Keratinocyte (primary cell): ENCODE measurements at regions not wholly inside any gene's neighbourhood (a gene's known extent, or its start where the extent isn't known, plus 50 kb on each side); places are given as distances from the start of the nearest gene placed in this dataset.

Experiments
- DNase-seq: peaks from one replicate; pipeline ENCODE4 v3.0.0-alpha.2; 2011; ENCODE audit warnings: low read depth, missing footprints, low spot score
- FAIRE-seq: peaks from 2 replicates; lab custom pipeline; 2011; peaks lifted over from hg19 to GRCh38; lab: Jason Lieb, UNC
- H2AFZ ChIP-seq: 2 replicates; pipeline ENCODE4 v1.6.0; 2012; ENCODE audit warnings: low read length, control low read depth, inconsistent platforms; ENCODE audit not compliant: control insufficient read depth
- H3K27ac ChIP-seq: 2 replicates; pipeline ENCODE4 v1.5.1; 2011; ENCODE audit warnings: low read length; ENCODE audit not compliant: control insufficient read depth, insufficient read depth
- H3K27me3 ChIP-seq: 3 replicates; pipeline ENCODE4 v1.6.0; 2011; ENCODE audit warnings: low read length; ENCODE audit not compliant: control insufficient read depth, insufficient read depth; ENCODE audit errors: extremely low read depth
- H3K36me3 ChIP-seq, 2 experiments: 2 replicates in 1 of 2; 3 replicates in 1 of 2; pipeline ENCODE4 v1.5.1; 2011; ENCODE audit warnings: low read length in 2 of 2, mild to moderate bottlenecking in 1 of 2; ENCODE audit not compliant: control insufficient read depth in 2 of 2, insufficient read depth in 2 of 2; ENCODE audit errors: extremely low read depth in 1 of 2
- H3K4me1 ChIP-seq: 3 replicates; pipeline ENCODE4 v1.5.1; 2011; ENCODE audit warnings: low read length; ENCODE audit not compliant: control insufficient read depth, insufficient read depth; ENCODE audit errors: extremely low read depth
- H3K4me2 ChIP-seq: 3 replicates; pipeline ENCODE4 v1.6.0; 2011; ENCODE audit warnings: low read depth, low read length; ENCODE audit not compliant: control insufficient read depth, insufficient read depth; ENCODE audit errors: extremely low read depth
- H3K4me3 ChIP-seq, 3 experiments: fragments of 200-600 bp in 1 of 3; sonication (generic) in 1 of 3; 2 replicates in 2 of 3; 3 replicates in 1 of 3; pipeline ENCODE4 v1.5.1; 2011 to 2016; ENCODE audit warnings: low read length in 3 of 3, mild to moderate bottlenecking in 3 of 3, control low read depth in 2 of 3, inconsistent platforms in 1 of 3, low read depth in 1 of 3, mixed read lengths in 1 of 3, mixed run types in 1 of 3, moderate library complexity in 1 of 3; ENCODE audit not compliant: control insufficient read depth in 2 of 3, insufficient read depth in 2 of 3; ENCODE audit errors: extremely low read depth in 1 of 3
- H3K79me2 ChIP-seq: 2 replicates; pipeline ENCODE4 v1.6.0; 2012; ENCODE audit warnings: low read length; ENCODE audit not compliant: control insufficient read depth, insufficient read depth
- H3K9ac ChIP-seq: 3 replicates; pipeline ENCODE4 v1.6.0; 2011; ENCODE audit warnings: low read length; ENCODE audit not compliant: control insufficient read depth, insufficient read depth; ENCODE audit errors: extremely low read depth
- H3K9me1 ChIP-seq: 3 replicates; pipeline ENCODE4 v1.6.0; 2011; ENCODE audit warnings: low read length; ENCODE audit not compliant: control insufficient read depth, insufficient read depth; ENCODE audit errors: extremely low read depth
- H3K9me3 ChIP-seq: 2 replicates; pipeline ENCODE4 v1.5.1; 2012; ENCODE audit warnings: low read depth, low read length; ENCODE audit not compliant: control insufficient read depth
- H4K20me1 ChIP-seq: 3 replicates; pipeline ENCODE4 v1.6.0; 2011; ENCODE audit warnings: low read length; ENCODE audit not compliant: control insufficient read depth, insufficient read depth; ENCODE audit errors: extremely low read depth
- CTCF ChIP-seq, 3 experiments: IDR thresholded peaks in 1 of 3; conservative IDR thresholded peaks in 1 of 3; optimal IDR thresholded peaks in 1 of 3; 2 replicates in 2 of 3; 3 replicates in 1 of 3; pipeline versions ENCODE3 to v1.5.1; 2011; ENCODE audit warnings: low read length in 3 of 3, mild to moderate bottlenecking in 3 of 3, moderate library complexity in 2 of 3, control low read depth in 1 of 3, inconsistent platforms in 1 of 3; ENCODE audit not compliant: insufficient read depth in 2 of 3; ENCODE audit errors: extremely low read depth in 1 of 3
- EZH2 ChIP-seq: IDR thresholded peaks from one replicate; pipeline ENCODE4 v1.6.1; 2012; ENCODE audit warnings: inconsistent platforms, mild to moderate bottlenecking, low read length, moderate library complexity
- dilution Hi-C: fragments of 300-500 bp; cut with MboI; formaldehyde crosslinking; loops from one replicate; pipeline ENCODE4 v1.7.0; 2020; ENCODE audit warnings: low sequenced_read_pairs; ENCODE audit not compliant: extremely low pct_ligation_motif_present

DNA sequence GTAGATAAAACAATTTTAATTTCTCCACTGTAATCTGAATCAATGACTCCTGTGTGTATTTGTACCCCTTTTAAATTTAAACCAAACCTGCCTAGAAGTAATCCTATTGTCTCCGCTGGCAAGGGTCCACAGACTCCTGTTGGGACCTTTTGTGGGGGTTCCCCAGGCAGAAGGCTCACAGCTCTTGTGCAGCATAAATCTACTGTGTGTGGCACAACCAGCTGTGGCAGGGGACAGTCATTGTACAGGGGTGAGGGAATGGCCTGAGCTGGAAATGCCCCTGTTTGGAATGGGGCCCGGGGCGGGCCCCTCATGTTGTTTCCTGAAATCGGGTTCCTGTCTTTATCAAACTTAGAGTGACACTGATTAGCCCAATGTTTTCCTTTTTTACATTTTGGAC is 318.2 kb upstream of the FAM98A start:
- Histone ChIP-seq H2AFZ (no peak overlapping the region), H3K9me3 (no peaks in the 10 kb centered on the region), H3K4me3 (no peak overlapping the region), H3K4me1 (no peaks in the 10 kb centered on the region), H3K27me3 (no peaks in the 10 kb centered on the region), H4K20me1 (no peaks in the 10 kb centered on the region), H3K79me2 (no peaks in the 10 kb centered on the region), H3K27ac (no peak overlapping the region), H3K36me3 (no peaks in the 10 kb centered on the region), H3K9ac (no peak overlapping the region), H3K9me1 (no peaks in the 10 kb centered on the region), H3K4me2 (no peak overlapping the region)
- no peak for FAIRE-seq
- TF ChIP-seq EZH2 (no peak), CTCF (optimal IDR thresholded peaks at IDR 0.05 in 1 of 3, IDR thresholded peaks at IDR 0.05 in 1 of 3, conservative IDR thresholded peaks at IDR 0.05 in 1 of 3; ENCODE audit: extremely low read depth in 1 of 3, insufficient read depth in 2 of 3, low read length in 3 of 3) (no peak)
- dilution Hi-C loops: no loop called here
- no peak for DNase-seq

DNA sequence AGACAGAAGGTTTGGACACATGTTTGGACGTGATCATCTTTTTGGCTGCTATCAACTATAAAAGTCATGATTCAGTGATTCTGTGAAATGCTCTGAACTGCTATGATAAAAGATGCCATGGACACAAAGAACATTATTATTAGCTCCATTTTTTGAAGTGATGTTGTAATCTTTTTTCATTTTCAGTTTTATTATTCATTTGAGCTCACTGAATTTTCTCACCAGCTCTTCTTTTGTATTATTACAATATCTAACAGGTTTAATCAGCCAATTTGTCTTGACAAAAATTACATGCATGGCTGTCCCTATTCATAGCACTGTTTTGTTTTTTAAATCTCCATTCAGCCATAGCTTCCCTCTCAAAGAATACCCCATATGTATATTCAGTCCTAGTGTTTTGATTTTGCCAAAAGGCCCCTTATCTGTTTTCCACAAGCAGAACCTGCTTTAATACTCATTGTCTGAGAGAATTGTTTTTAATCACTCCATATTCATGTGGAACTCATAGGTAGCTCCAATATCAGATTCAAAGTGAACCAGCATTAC is 314.0 kb upstream of the FAM98A start:
- Histone ChIP-seq H4K20me1 (no peaks in the 10 kb centered on the region), H3K9me1 (no peaks in the 10 kb centered on the region), H3K9me3 (no peaks in the 10 kb centered on the region), H3K4me1 (no peaks in the 10 kb centered on the region), H3K4me3 (no peak overlapping the region), H3K27me3 (no peaks in the 10 kb centered on the region), H2AFZ (no peak overlapping the region), H3K36me3 (no peaks in the 10 kb centered on the region), H3K79me2 (no peaks in the 10 kb centered on the region), H3K27ac (no peak overlapping the region), H3K9ac (no peak overlapping the region), H3K4me2 (no peak overlapping the region)
- TF ChIP-seq EZH2 (no peak), CTCF (optimal IDR thresholded peaks at IDR 0.05 in 1 of 3, IDR thresholded peaks at IDR 0.05 in 1 of 3, conservative IDR thresholded peaks at IDR 0.05 in 1 of 3; ENCODE audit: extremely low read depth in 1 of 3, insufficient read depth in 2 of 3, low read length in 3 of 3) (no peak)
- FAIRE-seq (no peak), DNase-seq (no peak)
- dilution Hi-C loops: no loop called here
